WTC11 (cell line): ENCODE measurements at regions not wholly inside any gene's neighbourhood (a gene's known extent, or its start where the extent isn't known, plus 50 kb on each side); places are given as distances from the start of the nearest gene placed in this dataset.

Experiments used
- CBFB ChIP-seq: sonication (generic); formaldehyde crosslinking; IDR thresholded peaks from 2 replicates; pipeline ENCODE4 v1.8.1; 2022; ENCODE audit warnings: mild to moderate bottlenecking, low read depth, missing genetic modification reagents
- CREB1 ChIP-seq: sonication (generic); formaldehyde crosslinking; IDR thresholded peaks from 2 replicates; pipeline ENCODE4 v1.8.0; 2023; ENCODE audit warnings: mild to moderate bottlenecking, missing genetic modification reagents
- ESRRA ChIP-seq: sonication (generic); formaldehyde crosslinking; IDR thresholded peaks from 2 replicates; pipeline ENCODE4 v1.8.1; 2022; ENCODE audit warnings: mild to moderate bottlenecking, missing genetic modification reagents, borderline replicate concordance
- FOXK1 ChIP-seq: sonication (generic); formaldehyde crosslinking; IDR thresholded peaks from 2 replicates; pipeline ENCODE4 v1.8.0; 2022; ENCODE audit warnings: mild to moderate bottlenecking, moderate library complexity, missing genetic modification reagents
- GTF2I ChIP-seq: fragments of 250-450 bp; sonication (Bioruptor Pico); conservative IDR thresholded peaks from 2 replicates; pipeline ENCODE4 v1.4.0; 2021; ENCODE audit warnings: mild to moderate bottlenecking
- NFE2L1 ChIP-seq: sonication (generic); formaldehyde crosslinking; IDR thresholded peaks from 2 replicates; pipeline ENCODE4 v1.8.1; 2023; ENCODE audit warnings: missing genetic modification reagents
- TEAD4 ChIP-seq: sonication (generic); formaldehyde crosslinking; IDR thresholded peaks from 2 replicates; pipeline ENCODE4 v1.8.0; 2022; ENCODE audit warnings: mild to moderate bottlenecking, missing genetic modification reagents
- ZNF121 ChIP-seq: sonication (generic); formaldehyde crosslinking; IDR thresholded peaks from 2 replicates; pipeline ENCODE4 v1.8.0; 2023; ENCODE audit warnings: missing genetic modification reagents
- ZNF263 ChIP-seq: sonication (generic); formaldehyde crosslinking; IDR thresholded peaks from 2 replicates; pipeline ENCODE4 v1.8.1; 2022; ENCODE audit warnings: low read depth, mild to moderate bottlenecking, moderate library complexity, missing genetic modification reagents
- ZNF416 ChIP-seq: fragments of 250-450 bp; sonication (Bioruptor Pico); IDR thresholded peaks from 2 replicates; pipeline ENCODE4 v1.9.0; 2021; ENCODE audit warnings: mild to moderate bottlenecking, inconsistent platforms
- ZNF671 ChIP-seq: fragments of 250-450 bp; sonication (Bioruptor Pico); IDR thresholded peaks from 2 replicates; pipeline ENCODE4 v1.8.0; 2021; ENCODE audit warnings: mild to moderate bottlenecking
- TF ChIP-seq, protein P1 (sequence below): fragments of 200-600 bp; IDR thresholded peaks from 2 replicates; pipeline ENCODE4 v1.8.0; 2022; ENCODE audit warnings: antibody characterized with exemption
- TF ChIP-seq, protein P2 (sequence below): fragments of 250-450 bp; sonication (Bioruptor Pico); IDR thresholded peaks from 2 replicates; pipeline ENCODE4 v2.1.2; 2022; ENCODE audit warnings: mild to moderate bottlenecking, moderate library complexity
- TF ChIP-seq, protein P3 (sequence below): sonication (generic); formaldehyde crosslinking; IDR thresholded peaks from 2 replicates; pipeline ENCODE4 v1.8.1; 2023; ENCODE audit warnings: mild to moderate bottlenecking, missing genetic modification reagents

DNA sequence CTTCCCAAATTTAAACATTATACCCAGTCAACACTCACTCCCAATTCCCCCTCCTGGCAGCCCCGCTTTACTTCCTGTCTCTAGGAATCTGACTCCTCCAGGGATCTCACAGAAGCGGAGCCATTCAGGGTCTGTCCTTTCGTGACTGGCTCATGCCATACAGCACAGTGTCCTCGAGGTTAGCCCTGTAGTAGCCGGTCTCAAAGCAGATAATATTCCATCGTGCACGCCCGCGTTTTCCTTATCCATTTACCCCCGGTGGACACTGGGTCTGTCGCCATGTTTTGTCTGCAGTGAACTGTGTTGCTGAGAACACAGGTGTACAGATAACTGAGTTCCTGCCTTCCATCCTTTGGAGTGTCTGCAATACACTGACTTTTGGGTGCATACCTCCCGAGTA lies 95.3 kb downstream of the TTLL2 start:
- TF ChIP-seq FOXK1: no peak
- no peak for TF ChIP-seq CBFB (CRISPR knock-in tag)
- TF ChIP-seq, protein P1, sequence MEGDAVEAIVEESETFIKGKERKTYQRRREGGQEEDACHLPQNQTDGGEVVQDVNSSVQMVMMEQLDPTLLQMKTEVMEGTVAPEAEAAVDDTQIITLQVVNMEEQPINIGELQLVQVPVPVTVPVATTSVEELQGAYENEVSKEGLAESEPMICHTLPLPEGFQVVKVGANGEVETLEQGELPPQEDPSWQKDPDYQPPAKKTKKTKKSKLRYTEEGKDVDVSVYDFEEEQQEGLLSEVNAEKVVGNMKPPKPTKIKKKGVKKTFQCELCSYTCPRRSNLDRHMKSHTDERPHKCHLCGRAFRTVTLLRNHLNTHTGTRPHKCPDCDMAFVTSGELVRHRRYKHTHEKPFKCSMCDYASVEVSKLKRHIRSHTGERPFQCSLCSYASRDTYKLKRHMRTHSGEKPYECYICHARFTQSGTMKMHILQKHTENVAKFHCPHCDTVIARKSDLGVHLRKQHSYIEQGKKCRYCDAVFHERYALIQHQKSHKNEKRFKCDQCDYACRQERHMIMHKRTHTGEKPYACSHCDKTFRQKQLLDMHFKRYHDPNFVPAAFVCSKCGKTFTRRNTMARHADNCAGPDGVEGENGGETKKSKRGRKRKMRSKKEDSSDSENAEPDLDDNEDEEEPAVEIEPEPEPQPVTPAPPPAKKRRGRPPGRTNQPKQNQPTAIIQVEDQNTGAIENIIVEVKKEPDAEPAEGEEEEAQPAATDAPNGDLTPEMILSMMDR: no peak
- TF ChIP-seq CREB1 (CRISPR knock-in tag): no peak
- TF ChIP-seq, protein P2, sequence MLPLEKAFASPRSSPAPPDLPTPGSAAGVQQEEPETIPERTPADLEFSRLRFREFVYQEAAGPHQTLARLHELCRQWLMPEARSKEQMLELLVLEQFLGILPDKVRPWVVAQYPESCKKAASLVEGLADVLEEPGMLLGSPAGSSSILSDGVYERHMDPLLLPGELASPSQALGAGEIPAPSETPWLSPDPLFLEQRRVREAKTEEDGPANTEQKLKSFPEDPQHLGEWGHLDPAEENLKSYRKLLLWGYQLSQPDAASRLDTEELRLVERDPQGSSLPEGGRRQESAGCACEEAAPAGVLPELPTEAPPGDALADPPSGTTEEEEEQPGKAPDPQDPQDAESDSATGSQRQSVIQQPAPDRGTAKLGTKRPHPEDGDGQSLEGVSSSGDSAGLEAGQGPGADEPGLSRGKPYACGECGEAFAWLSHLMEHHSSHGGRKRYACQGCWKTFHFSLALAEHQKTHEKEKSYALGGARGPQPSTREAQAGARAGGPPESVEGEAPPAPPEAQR: no peak
- no peak for TF ChIP-seq TEAD4
- TF ChIP-seq ESRRA (CRISPR knock-in tag): no peak
- TF ChIP-seq, protein P3, sequence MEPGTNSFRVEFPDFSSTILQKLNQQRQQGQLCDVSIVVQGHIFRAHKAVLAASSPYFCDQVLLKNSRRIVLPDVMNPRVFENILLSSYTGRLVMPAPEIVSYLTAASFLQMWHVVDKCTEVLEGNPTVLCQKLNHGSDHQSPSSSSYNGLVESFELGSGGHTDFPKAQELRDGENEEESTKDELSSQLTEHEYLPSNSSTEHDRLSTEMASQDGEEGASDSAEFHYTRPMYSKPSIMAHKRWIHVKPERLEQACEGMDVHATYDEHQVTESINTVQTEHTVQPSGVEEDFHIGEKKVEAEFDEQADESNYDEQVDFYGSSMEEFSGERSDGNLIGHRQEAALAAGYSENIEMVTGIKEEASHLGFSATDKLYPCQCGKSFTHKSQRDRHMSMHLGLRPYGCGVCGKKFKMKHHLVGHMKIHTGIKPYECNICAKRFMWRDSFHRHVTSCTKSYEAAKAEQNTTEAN (CRISPR knock-in tag): no peak
- TF ChIP-seq ZNF671 (CRISPR knock-in tag): no peak
- no peak for TF ChIP-seq ZNF121 (CRISPR knock-in tag)
- TF ChIP-seq GTF2I (CRISPR knock-in tag): no peak
- no peak for TF ChIP-seq NFE2L1 (CRISPR knock-in tag)
- no peak for TF ChIP-seq ZNF416 (CRISPR knock-in tag)
- no peak for TF ChIP-seq ZNF263
